HepG2 (cell line): ENCODE measurements at regions not wholly inside any gene's neighbourhood (a gene's known extent, or its start where the extent isn't known, plus 50 kb on each side); places are given as distances from the start of the nearest gene placed in this dataset.

Source experiments
- ATAC-seq: fragments of 200-7000 bp; cut with Tn5 transposase; 3 replicates; pipeline ENCODE4 v1.9.1; 2020; ENCODE audit warnings: mild to moderate bottlenecking, moderate library complexity
- BruUV-seq: library from RNA; stranded (reverse); fragments of 400-500 nt; replicated peaks from 2 replicates; lab custom pipeline; 2021; lab: Mats Ljungman, UMichigan
- CTCF ChIA-PET: fragments of 300-600 bp; formaldehyde crosslinking; extraction: SDS; loops from one replicate; lab custom pipeline; 2021; ENCODE audit warnings: low total read pairs, inconsistent platforms, low intra/inter-chr PET ratio; lab: Yijun Ruan, JAX
- POLR2A ChIA-PET: fragments of 350-600 bp; sonication (Branson Sonifier 250); formaldehyde crosslinking; loops from one replicate; lab custom pipeline; 2020; ENCODE audit warnings: antibody characterized with exemption, inconsistent platforms; lab: Yijun Ruan, JAX
- DNase-seq: peaks from one replicate; pipeline ENCODE4 v3.0.0-alpha.2; 2015; ENCODE audit warnings: low spot score
- FAIRE-seq: peaks from 3 replicates; lab custom pipeline; 2011; peaks lifted over from hg19 to GRCh38; lab: Jason Lieb, UNC
- H2AFZ ChIP-seq: one replicate; pipeline ENCODE4 v1.6.1; 2011; ENCODE audit warnings: low read length, inconsistent platforms
- H3K27ac ChIP-seq: fragments of 300-600 bp; 3 replicates; pipeline ENCODE4 v1.8.0; 2011; ENCODE audit warnings: mixed run types, mild to moderate bottlenecking, mixed read lengths, low read length, inconsistent platforms; ENCODE audit not compliant: insufficient read depth; ENCODE audit errors: extremely low read length
- H3K27me3 ChIP-seq, 2 experiments: fragments of 200-600 bp in 1 of 2; 2 replicates in 1 of 2; 3 replicates in 1 of 2; pipeline versions ENCODE4 v1.6.0 to v1.8.0; 2011; ENCODE audit warnings: low read length in 2 of 2, mild to moderate bottlenecking in 2 of 2, moderate library complexity in 2 of 2, inconsistent platforms in 1 of 2; ENCODE audit not compliant: insufficient read depth in 2 of 2, control insufficient read depth in 1 of 2
- H3K36me3 ChIP-seq, 2 experiments: fragments of 200-600 bp in 1 of 2; replicated peaks in 1 of 2; 2 replicates in 1 of 2; 3 replicates in 1 of 2; pipeline versions ENCODE4 v1.5.1 to v1.8.0; 2011; ENCODE audit warnings: low read length in 2 of 2, inconsistent platforms in 1 of 2; ENCODE audit not compliant: insufficient read depth in 2 of 2, control insufficient read depth in 1 of 2
- H3K4me1 ChIP-seq: 2 replicates; pipeline ENCODE4 v1.5.1; 2012; ENCODE audit warnings: low read length, inconsistent platforms; ENCODE audit not compliant: insufficient read depth
- H3K4me2 ChIP-seq: 2 replicates; pipeline ENCODE4 v1.6.0; 2011; ENCODE audit warnings: low read depth, low read length, inconsistent platforms
- H3K4me3 ChIP-seq, 3 experiments: fragments of 200-600 bp in 1 of 3; sonication (generic), shearing (Covaris generic) in 1 of 3; replicated peaks in 1 of 3; 2 replicates each; pipeline ENCODE4 v1.5.1; 2011 to 2016; ENCODE audit warnings: low read length in 3 of 3, inconsistent platforms in 2 of 3, low read depth in 2 of 3, mild to moderate bottlenecking in 2 of 3, control low read depth in 1 of 3, mixed read lengths in 1 of 3; ENCODE audit not compliant: insufficient read depth in 1 of 3
- H3K79me2 ChIP-seq: one replicate; pipeline ENCODE4 v1.6.1; 2011; ENCODE audit warnings: low read length, inconsistent platforms; ENCODE audit not compliant: insufficient read depth
- H3K9ac ChIP-seq: 2 replicates; pipeline ENCODE4 v1.6.0; 2011; ENCODE audit warnings: mild to moderate bottlenecking, low read depth, low read length, inconsistent platforms; ENCODE audit not compliant: insufficient read depth
- H3K9me3 ChIP-seq: 2 replicates; pipeline ENCODE4 v1.5.1; 2012; ENCODE audit warnings: mild to moderate bottlenecking, low read length
- H4K20me1 ChIP-seq: 2 replicates; pipeline ENCODE4 v1.6.0; 2011; ENCODE audit warnings: inconsistent platforms, mild to moderate bottlenecking, low read length, moderate library complexity; ENCODE audit not compliant: insufficient read depth
- CCAR2 ChIP-seq: fragments of 200-400 bp; formaldehyde crosslinking; optimal IDR thresholded peaks from 2 replicates; pipeline ENCODE3; 2018; ENCODE audit warnings: low read depth, mild to moderate bottlenecking, low read length, moderate library complexity
- DR1 ChIP-seq: sonication (generic); formaldehyde crosslinking; IDR thresholded peaks from 2 replicates; pipeline ENCODE4 v1.8.0; 2021; ENCODE audit warnings: mild to moderate bottlenecking, missing genetic modification reagents, inconsistent platforms
- IKZF5 ChIP-seq: IDR thresholded peaks from 2 replicates; pipeline ENCODE4 v1.6.1; 2018; ENCODE audit warnings: missing genetic modification reagents, mild to moderate bottlenecking, missing compliant biosample characterization
- KLF9 ChIP-seq: IDR thresholded peaks from 2 replicates; pipeline ENCODE4 v1.6.1; 2016; ENCODE audit warnings: low read depth
- MTF1 ChIP-seq: sonication (generic); formaldehyde crosslinking; IDR thresholded peaks from 2 replicates; pipeline ENCODE4 v1.5.0; 2020; ENCODE audit warnings: missing genetic modification reagents
- RFX5 ChIP-seq: IDR thresholded peaks from 2 replicates; pipeline ENCODE4 v1.6.1; 2011; ENCODE audit warnings: low read depth, low read length, improper control_type of control experiment
- U2AF1 ChIP-seq: fragments of 200-400 bp; formaldehyde crosslinking; optimal IDR thresholded peaks from 2 replicates; pipeline ENCODE3; 2017; ENCODE audit warnings: mild to moderate bottlenecking, low read depth, low read length
- ZNF251 ChIP-seq: sonication (generic); formaldehyde crosslinking; IDR thresholded peaks from 2 replicates; pipeline ENCODE4 v1.9.0; 2021; ENCODE audit warnings: mild to moderate bottlenecking, missing genetic modification reagents
- WGBS: methylation state at CpG from one replicate; pipeline ENCODE4 v1.1.6; 2017; ENCODE audit warnings: low lambda C conversion rate; 5-methylcytosine and 5-hydroxymethylcytosine counted together
- in situ Hi-C: cut with HindIII; loops from 2 replicates; pipeline ENCODE4 v1.10.0; 2017; ENCODE audit warnings: low pct_unique_long_range_greater_than_20kb; ENCODE audit not compliant: extremely low pct_ligation_motif_present
- intact Hi-C: fragments of 100-400 bp; cut with micrococcal nuclease; formaldehyde crosslinking; loops from one replicate; pipeline ENCODE4 v1.10.0; 2022; ENCODE audit not compliant: unreplicated experiment
- TF ChIP-seq, protein P1 (sequence below): IDR thresholded peaks from 2 replicates; pipeline ENCODE4 v1.6.1; 2012; ENCODE audit warnings: low read depth, low read length, improper control_type of control experiment
- TF ChIP-seq, protein P2 (sequence below): sonication (generic); formaldehyde crosslinking; IDR thresholded peaks from 2 replicates; pipeline ENCODE4 v1.9.0; 2022; ENCODE audit warnings: missing genetic modification reagents, mild to moderate bottlenecking, borderline replicate concordance

DNA sequence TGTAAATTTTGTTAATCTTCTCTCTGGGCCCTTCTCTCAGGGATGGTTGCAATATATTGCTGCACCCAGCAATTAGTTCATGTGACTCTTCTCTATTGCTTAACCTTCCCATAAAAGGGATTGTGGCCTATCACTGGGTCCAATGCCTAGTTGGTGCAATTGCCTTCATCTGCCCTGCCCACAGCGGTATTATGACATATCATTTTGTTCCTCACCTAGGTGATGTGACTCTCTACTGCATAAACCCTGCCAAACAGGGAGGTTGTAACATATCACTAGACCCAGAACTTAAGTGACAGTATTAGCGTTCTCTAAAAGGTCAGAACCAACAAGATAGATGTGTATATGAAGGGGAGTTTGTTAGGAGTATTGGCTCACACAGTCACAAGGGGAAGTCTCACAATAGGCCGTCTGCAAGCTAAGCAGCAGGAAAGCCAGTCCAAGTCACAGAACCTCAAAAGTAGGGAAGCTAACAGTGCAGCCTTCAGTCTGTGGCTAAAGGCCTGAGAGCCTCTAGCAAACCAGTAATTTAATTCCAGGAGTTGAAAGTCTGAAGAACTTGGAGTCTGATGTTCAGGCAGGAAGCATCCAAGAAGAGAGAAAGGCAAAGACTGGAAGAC lies 317.8 kb downstream of the RPS4Y2 start (continued):
- TF ChIP-seq, protein P1, sequence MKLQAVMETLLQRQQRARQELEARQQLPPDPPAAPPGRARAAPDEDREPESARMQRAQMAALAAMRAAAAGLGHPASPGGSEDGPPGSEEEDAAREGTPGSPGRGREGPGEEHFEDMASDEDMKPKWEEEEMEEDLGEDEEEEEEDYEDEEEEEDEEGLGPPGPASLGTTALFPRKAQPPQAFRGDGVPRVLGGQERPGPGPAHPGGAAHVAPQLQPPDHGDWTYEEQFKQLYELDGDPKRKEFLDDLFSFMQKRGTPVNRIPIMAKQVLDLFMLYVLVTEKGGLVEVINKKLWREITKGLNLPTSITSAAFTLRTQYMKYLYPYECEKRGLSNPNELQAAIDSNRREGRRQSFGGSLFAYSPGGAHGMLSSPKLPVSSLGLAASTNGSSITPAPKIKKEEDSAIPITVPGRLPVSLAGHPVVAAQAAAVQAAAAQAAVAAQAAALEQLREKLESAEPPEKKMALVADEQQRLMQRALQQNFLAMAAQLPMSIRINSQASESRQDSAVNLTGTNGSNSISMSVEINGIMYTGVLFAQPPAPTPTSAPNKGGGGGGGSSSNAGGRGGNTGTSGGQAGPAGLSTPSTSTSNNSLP = no peak

DNA sequence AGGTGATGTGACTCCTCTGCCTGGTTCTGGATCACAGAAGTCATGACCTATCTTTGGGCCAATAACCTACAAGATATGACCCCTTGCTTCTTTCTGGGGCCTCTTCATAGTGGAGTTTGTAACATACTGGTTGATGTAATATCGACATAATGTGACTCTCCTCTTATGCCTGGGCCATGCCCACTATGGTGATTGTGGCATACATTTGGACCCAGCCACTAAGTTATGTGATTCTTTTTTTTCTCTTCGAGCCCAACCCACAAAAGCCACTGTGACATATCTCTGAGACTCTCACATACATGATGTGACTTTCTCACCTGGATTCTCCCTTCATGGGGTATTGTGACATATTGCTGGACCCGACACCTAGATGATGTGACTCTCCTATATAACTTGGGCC lies 319.8 kb downstream of the RPS4Y2 start:
- ATAC-seq = no peak
- H3K27me3 ChIP-seq = no peaks in the 10 kb centered on the region
- H3K9me3 ChIP-seq = peaks cover 83% of the 10 kb centered on the region
- ChIA-PET CTCF (no interaction called here), POLR2A (no interaction called here)
- no peaks in the 10 kb centered on the region for H3K79me2 ChIP-seq
- no peak overlapping the region for H3K27ac ChIP-seq
- no peak overlapping the region for H3K4me2 ChIP-seq
- no TSS peak for BruUV-seq
- no peak overlapping the region for H3K4me3 ChIP-seq
- no peak overlapping the region for H2AFZ ChIP-seq
- no peak overlapping the region for H3K9ac ChIP-seq
- FAIRE-seq = no peak
- no peaks in the 10 kb centered on the region for H4K20me1 ChIP-seq
- no peaks in the 10 kb centered on the region for H3K4me1 ChIP-seq
- 24% methylated on average over 3 of the region's 3 CpGs for WGBS
- in situ Hi-C loops = no loop called here
- H3K36me3 ChIP-seq = no peaks in the 10 kb centered on the region
- intact Hi-C loops = no loop called here
- no peak for TF ChIP-seq CCAR2
- TF ChIP-seq U2AF1 = no peak
- TF ChIP-seq MTF1 (CRISPR knock-in tag) = no peak
- no peak for TF ChIP-seq DR1 (CRISPR knock-in tag)
- TF ChIP-seq RFX5 = no peak
- TF ChIP-seq, protein P2, sequence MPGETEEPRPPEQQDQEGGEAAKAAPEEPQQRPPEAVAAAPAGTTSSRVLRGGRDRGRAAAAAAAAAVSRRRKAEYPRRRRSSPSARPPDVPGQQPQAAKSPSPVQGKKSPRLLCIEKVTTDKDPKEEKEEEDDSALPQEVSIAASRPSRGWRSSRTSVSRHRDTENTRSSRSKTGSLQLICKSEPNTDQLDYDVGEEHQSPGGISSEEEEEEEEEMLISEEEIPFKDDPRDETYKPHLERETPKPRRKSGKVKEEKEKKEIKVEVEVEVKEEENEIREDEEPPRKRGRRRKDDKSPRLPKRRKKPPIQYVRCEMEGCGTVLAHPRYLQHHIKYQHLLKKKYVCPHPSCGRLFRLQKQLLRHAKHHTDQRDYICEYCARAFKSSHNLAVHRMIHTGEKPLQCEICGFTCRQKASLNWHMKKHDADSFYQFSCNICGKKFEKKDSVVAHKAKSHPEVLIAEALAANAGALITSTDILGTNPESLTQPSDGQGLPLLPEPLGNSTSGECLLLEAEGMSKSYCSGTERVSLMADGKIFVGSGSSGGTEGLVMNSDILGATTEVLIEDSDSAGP (CRISPR knock-in tag) = no peak
- TF ChIP-seq IKZF5 (CRISPR knock-in tag) = no peak
- TF ChIP-seq KLF9 (CRISPR knock-in tag) = no peak
- TF ChIP-seq ZNF251 (CRISPR knock-in tag) = no peak
- TF ChIP-seq, all 625 proteins: peak for 0
- DNase-seq = no peak
